ENCODE measurements at regions not wholly inside any gene's neighbourhood (a gene's known extent, or its start where the extent isn't known, plus 50 kb on each side); places are given as distances from the start of the nearest gene placed in this dataset.

DNA sequence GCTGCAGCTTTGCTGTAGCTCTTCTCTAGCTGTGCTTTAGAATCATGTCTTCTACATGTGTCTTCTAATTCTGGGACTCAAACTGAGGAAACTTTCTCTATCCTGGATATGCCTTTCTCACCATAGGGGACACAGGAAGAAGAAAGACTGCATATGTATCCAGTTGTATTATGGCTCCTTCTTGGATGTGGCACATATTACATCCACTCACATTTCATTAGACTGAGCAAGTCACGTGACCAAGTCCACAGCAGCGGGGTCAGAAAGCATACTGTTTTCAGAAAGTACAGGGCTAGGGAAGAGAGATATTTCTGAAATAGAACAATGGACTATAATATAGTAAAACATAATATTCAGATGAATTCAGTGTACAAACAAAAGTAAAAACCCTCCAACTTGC is 187.6 kb upstream of the RIMS1 start:
- Histone ChIP-seq H3K27me3 (ENCODE audit: control insufficient read depth, low read length) (no peaks in the 10 kb centered on the region), H3K27ac (ENCODE audit: low read depth, low read length) (no peak overlapping the region), H3K79me2 (ENCODE audit: control insufficient read depth, low read length) (no peaks in the 10 kb centered on the region), H3K9me2 (replicated peaks; ENCODE audit: control insufficient read depth, low read length) (no peaks in the 10 kb centered on the region), H3K4me1 (ENCODE audit: control insufficient read depth, low read length) (no peaks in the 10 kb centered on the region), H3K9me3 (ENCODE audit: control insufficient read depth, insufficient read depth, low read length) (no peaks in the 10 kb centered on the region), H3K36me3 (ENCODE audit: control insufficient read depth, low read length) (no peaks in the 10 kb centered on the region), H3K4me3 (ENCODE audit: low read length) (no peak overlapping the region), H3F3A (ENCODE audit: control insufficient read depth, insufficient read depth) (no peaks in the 10 kb centered on the region), H4K20me1 (ENCODE audit: control insufficient read depth, insufficient read depth, low read depth, low read length) (no peaks in the 10 kb centered on the region), H3K4me2 (ENCODE audit: low read length) (no peak overlapping the region)
- TF ChIP-seq, protein P1, sequence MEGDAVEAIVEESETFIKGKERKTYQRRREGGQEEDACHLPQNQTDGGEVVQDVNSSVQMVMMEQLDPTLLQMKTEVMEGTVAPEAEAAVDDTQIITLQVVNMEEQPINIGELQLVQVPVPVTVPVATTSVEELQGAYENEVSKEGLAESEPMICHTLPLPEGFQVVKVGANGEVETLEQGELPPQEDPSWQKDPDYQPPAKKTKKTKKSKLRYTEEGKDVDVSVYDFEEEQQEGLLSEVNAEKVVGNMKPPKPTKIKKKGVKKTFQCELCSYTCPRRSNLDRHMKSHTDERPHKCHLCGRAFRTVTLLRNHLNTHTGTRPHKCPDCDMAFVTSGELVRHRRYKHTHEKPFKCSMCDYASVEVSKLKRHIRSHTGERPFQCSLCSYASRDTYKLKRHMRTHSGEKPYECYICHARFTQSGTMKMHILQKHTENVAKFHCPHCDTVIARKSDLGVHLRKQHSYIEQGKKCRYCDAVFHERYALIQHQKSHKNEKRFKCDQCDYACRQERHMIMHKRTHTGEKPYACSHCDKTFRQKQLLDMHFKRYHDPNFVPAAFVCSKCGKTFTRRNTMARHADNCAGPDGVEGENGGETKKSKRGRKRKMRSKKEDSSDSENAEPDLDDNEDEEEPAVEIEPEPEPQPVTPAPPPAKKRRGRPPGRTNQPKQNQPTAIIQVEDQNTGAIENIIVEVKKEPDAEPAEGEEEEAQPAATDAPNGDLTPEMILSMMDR (IDR thresholded peaks at IDR 0.05; ENCODE audit: low read depth, low read length, poor library complexity, severe bottlenecking): no peak
- TF ChIP-seq EZH2phosphoT487 (IDR thresholded peaks at IDR 0.05; ENCODE audit: borderline replicate concordance, low read length): no peak

- H3K4me1 ChIP-seq (ENCODE audit: control insufficient read depth, low read length): no peaks in the 10 kb centered on the region; the same call in 1 of the 2 replicates
- H3K9me3 ChIP-seq (ENCODE audit: control insufficient read depth, insufficient read depth, low read length): no peaks in the 10 kb centered on the region
- H4K20me1 ChIP-seq (ENCODE audit: control insufficient read depth, insufficient read depth, low read depth, low read length): no peaks in the 10 kb centered on the region
- H3K4me3 ChIP-seq (ENCODE audit: low read length): no peak overlapping the region
- no peaks in the 10 kb centered on the region for H3F3A ChIP-seq (ENCODE audit: control insufficient read depth, insufficient read depth)
- no peaks in the 10 kb centered on the region for H3K9me2 ChIP-seq (replicated peaks; ENCODE audit: control insufficient read depth, low read length)
- no peak for TF ChIP-seq EZH2phosphoT487 (IDR thresholded peaks at IDR 0.05; ENCODE audit: borderline replicate concordance, low read length)
- TF ChIP-seq, protein P1 (IDR thresholded peaks at IDR 0.05; ENCODE audit: low read depth, low read length, poor library complexity, severe bottlenecking): no peak
- H3K27me3 ChIP-seq (ENCODE audit: control insufficient read depth, low read length): no peaks in the 10 kb centered on the region
- H3K36me3 ChIP-seq (ENCODE audit: control insufficient read depth, low read length): no peaks in the 10 kb centered on the region
- H3K27ac ChIP-seq (ENCODE audit: low read depth, low read length): no peak overlapping the region
- no peak overlapping the region for H3K4me2 ChIP-seq (ENCODE audit: low read length)
- no peaks in the 10 kb centered on the region for H3K79me2 ChIP-seq (ENCODE audit: control insufficient read depth, low read length)
Observed at GRCh38 chr6:71706523-71706922, 179.8 kb upstream of the RIMS1 start.

GRCh38 chr6:71707059-71707458 is 179.3 kb upstream of the RIMS1 start:
- Histone ChIP-seq H4K20me1 (ENCODE audit: control insufficient read depth, insufficient read depth, low read depth, low read length) (no peaks in the 10 kb centered on the region), H3F3A (ENCODE audit: control insufficient read depth, insufficient read depth) (no peaks in the 10 kb centered on the region), H3K9me2 (replicated peaks; ENCODE audit: control insufficient read depth, low read length) (no peaks in the 10 kb centered on the region), H3K4me1 (ENCODE audit: control insufficient read depth, low read length) (no peaks in the 10 kb centered on the region; the same call in 1 of the 2 replicates), H3K27me3 (ENCODE audit: control insufficient read depth, low read length) (no peaks in the 10 kb centered on the region), H3K9me3 (ENCODE audit: control insufficient read depth, insufficient read depth, low read length) (no peaks in the 10 kb centered on the region), H3K27ac (ENCODE audit: low read depth, low read length) (no peak overlapping the region), H3K4me2 (ENCODE audit: low read length) (no peak overlapping the region), H3K36me3 (ENCODE audit: control insufficient read depth, low read length) (no peaks in the 10 kb centered on the region), H3K79me2 (ENCODE audit: control insufficient read depth, low read length) (no peaks in the 10 kb centered on the region), H3K4me3 (ENCODE audit: low read length) (no peak overlapping the region)
- TF ChIP-seq, protein P1 (IDR thresholded peaks at IDR 0.05; ENCODE audit: low read depth, low read length, poor library complexity, severe bottlenecking): no peak
- TF ChIP-seq EZH2phosphoT487 (IDR thresholded peaks at IDR 0.05; ENCODE audit: borderline replicate concordance, low read length): no peak

GRCh38 chr6:71720705-71721104 is 165.6 kb upstream of the RIMS1 start:
- no peaks in the 10 kb centered on the region for H3K9me2 ChIP-seq (replicated peaks; ENCODE audit: control insufficient read depth, low read length)
- no peaks in the 10 kb centered on the region for H3F3A ChIP-seq (ENCODE audit: control insufficient read depth, insufficient read depth)
- no peaks in the 10 kb centered on the region for H3K36me3 ChIP-seq (ENCODE audit: control insufficient read depth, low read length)
- H4K20me1 ChIP-seq (ENCODE audit: control insufficient read depth, insufficient read depth, low read depth, low read length): no peaks in the 10 kb centered on the region
- H3K79me2 ChIP-seq (ENCODE audit: control insufficient read depth, low read length): no peaks in the 10 kb centered on the region
- no peak overlapping the region for H3K27ac ChIP-seq (ENCODE audit: low read depth, low read length)
- H3K4me2 ChIP-seq (ENCODE audit: low read length): no peak overlapping the region
- no peak overlapping the region for H3K4me3 ChIP-seq (ENCODE audit: low read length)
- TF ChIP-seq, protein P1 (IDR thresholded peaks at IDR 0.05; ENCODE audit: low read depth, low read length, poor library complexity, severe bottlenecking): no peak
- TF ChIP-seq EZH2phosphoT487 (IDR thresholded peaks at IDR 0.05; ENCODE audit: borderline replicate concordance, low read length): no peak
- H3K9me3 ChIP-seq (ENCODE audit: control insufficient read depth, insufficient read depth, low read length): no peaks in the 10 kb centered on the region
- H3K4me1 ChIP-seq (ENCODE audit: control insufficient read depth, low read length): no peaks in the 10 kb centered on the region
- no peaks in the 10 kb centered on the region for H3K27me3 ChIP-seq (ENCODE audit: control insufficient read depth, low read length)

Data from DOHH2 (cell line).